Naive thymus-derived CD4-positive, alpha-beta T cell (primary cell): ENCODE measurements at regions not wholly inside any gene's neighbourhood (a gene's known extent, or its start where the extent isn't known, plus 50 kb on each side); places are given as distances from the start of the nearest gene placed in this dataset.

Experiments used
- ATAC-seq: fragments of 150-1000 bp; cut with Tn5 transposase; 2 replicates; pipeline ENCODE4 v1.10.0; 2021; ENCODE audit warnings: mild to moderate bottlenecking, moderate library complexity
- CTCF ChIA-PET: fragments of 350-600 bp; sonication (Branson Sonifier 250); formaldehyde crosslinking; loops from one replicate; lab custom pipeline; 2021; ENCODE audit warnings: antibody characterized with exemption; lab: Charles Lee
- POLR2A ChIA-PET: fragments of 350-600 bp; sonication (Branson Sonifier 250); formaldehyde crosslinking; loops from one replicate; lab custom pipeline; 2021; ENCODE audit warnings: antibody characterized with exemption, inconsistent platforms; lab: Charles Lee
- DNase-seq, 9 donors: peaks; one replicate each; pipeline versions ENCODE4 v3.0.0 to v3.0.0-alpha.2; 2020 to 2022; ENCODE audit warnings: mixed read lengths in 1 of 9
- H3K27ac ChIP-seq: one replicate; pipeline ENCODE4 v1.7.0; 2013; ENCODE audit warnings: mild to moderate bottlenecking, low read depth, low read length, moderate library complexity
- H3K27me3 ChIP-seq, 2 donors: one replicate each; pipeline ENCODE4 v1.7.0; 2013; ENCODE audit warnings: low read length in 2 of 2, mild to moderate bottlenecking in 2 of 2, moderate library complexity in 2 of 2; ENCODE audit not compliant: control insufficient read depth in 2 of 2, insufficient read depth in 2 of 2
- H3K36me3 ChIP-seq, 3 experiments: 1 replicate in 2 of 3; 2 replicates in 1 of 3; pipeline ENCODE4 v1.7.0; 2013; ENCODE audit warnings: low read length in 3 of 3, mild to moderate bottlenecking in 3 of 3, moderate library complexity in 1 of 3; ENCODE audit not compliant: insufficient read depth in 3 of 3, control insufficient read depth in 2 of 3
- H3K4me1 ChIP-seq, 2 donors: one replicate each; pipeline ENCODE4 v1.7.0; 2013; ENCODE audit warnings: low read length in 2 of 2, mild to moderate bottlenecking in 2 of 2, moderate library complexity in 1 of 2; ENCODE audit not compliant: control insufficient read depth in 2 of 2, insufficient read depth in 2 of 2
- H3K4me3 ChIP-seq: 2 replicates; pipeline ENCODE4 v1.7.0; 2013; ENCODE audit warnings: mild to moderate bottlenecking, low read length
- H3K9me3 ChIP-seq, 3 experiments: 1 replicate in 2 of 3; 2 replicates in 1 of 3; pipeline ENCODE4 v1.7.0; 2013; ENCODE audit warnings: low read length in 3 of 3; ENCODE audit not compliant: control insufficient read depth in 2 of 3
- H3K27ac Mint-ChIP-seq, 9 donors: one replicate each; pipeline ENCODE4 v1.8.0; 2020 to 2022; ENCODE audit warnings: mixed read lengths in 9 of 9, mild to moderate bottlenecking in 8 of 9, moderate library complexity in 5 of 9, inconsistent platforms in 2 of 9
- H3K27me3 Mint-ChIP-seq, 5 donors: one replicate each; pipeline ENCODE4 v1.8.0; 2021 to 2022; ENCODE audit warnings: mixed read lengths in 5 of 5, mild to moderate bottlenecking in 1 of 5
- H3K36me3 Mint-ChIP-seq, 5 donors: one replicate each; pipeline ENCODE4 v1.8.0; 2020 to 2022; ENCODE audit warnings: mixed read lengths in 5 of 5, mild to moderate bottlenecking in 3 of 5, inconsistent platforms in 1 of 5
- H3K4me1 Mint-ChIP-seq, 7 donors: one replicate each; pipeline ENCODE4 v1.8.0; 2020 to 2022; ENCODE audit warnings: mixed read lengths in 7 of 7, mild to moderate bottlenecking in 3 of 7, inconsistent platforms in 1 of 7
- H3K4me3 Mint-ChIP-seq, 10 donors: one replicate each; pipeline ENCODE4 v1.8.0; 2020 to 2022; ENCODE audit warnings: mild to moderate bottlenecking in 10 of 10, mixed read lengths in 10 of 10, moderate library complexity in 6 of 10, inconsistent platforms in 2 of 10
- H3K9me3 Mint-ChIP-seq, 11 donors: one replicate each; pipeline ENCODE4 v1.8.0; 2020 to 2022; ENCODE audit warnings: mixed read lengths in 11 of 11, mild to moderate bottlenecking in 4 of 11, inconsistent platforms in 1 of 11, moderate library complexity in 1 of 11
- intact Hi-C, 2 donors: fragments of 100-400 bp; cut with micrococcal nuclease; formaldehyde crosslinking; loops; one replicate each; pipeline ENCODE4 v1.15.1; 2023

DNA sequence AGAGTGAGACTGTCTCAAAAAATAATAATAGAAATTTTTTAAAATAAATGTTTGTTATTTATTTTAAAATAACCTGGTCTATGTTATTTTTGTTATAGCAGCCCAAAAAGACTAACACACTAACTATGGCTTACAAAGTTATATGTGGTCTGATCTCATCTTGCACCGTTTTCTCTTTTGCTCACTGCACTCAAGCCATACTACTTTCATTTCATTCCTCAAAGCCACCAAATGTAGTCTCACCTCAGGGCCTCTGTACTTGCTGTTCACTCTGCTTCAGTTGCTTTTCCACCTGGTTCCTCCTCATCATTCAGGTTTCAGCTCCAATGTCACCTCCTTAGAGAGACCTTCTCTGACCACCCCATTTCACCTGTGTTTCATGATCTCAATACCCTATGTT is 55.2 kb upstream of the MDM1 start:
- Histone ChIP-seq H3K9me3 (peaks cover 0 to 18% (median 5%) of the 10 kb centered on the region in 3 experiments), H3K36me3 (peaks cover 0 to 3% (median 0%) of the 10 kb centered on the region in 3 experiments), H3K27ac (no peak overlapping the region), H3K27me3 (no peaks in the 10 kb centered on the region), H3K4me1 (no peaks in the 10 kb centered on the region), H3K4me3 (no peak overlapping the region)
- ChIA-PET CTCF (no interaction called here), POLR2A (interaction anchor here (0.7 to 0.8 kb wide), 2 partner anchors 10 to 22 kb away, joined by 3 read pairs; no protein-coding TSS in a partner anchor)
- DNase-seq (no peak), ATAC-seq (no peak)
- Mint-ChIP-seq H3K4me3 (no peak overlapping the region), H3K36me3 (peaks cover 11 to 43% (median 19%) of the 10 kb centered on the region in 5 donors), H3K27me3 (no peaks in the 10 kb centered on the region), H3K9me3 (peaks cover 4 to 41% (median 24%) of the 10 kb centered on the region in 11 donors), H3K27ac (peak overlapping the region in 2 of 9 donors; percentile 1 to 84), H3K4me1 (peaks cover 16 to 32% (median 27%) of the 10 kb centered on the region in 7 donors)
- intact Hi-C loops = no loop called here

DNA sequence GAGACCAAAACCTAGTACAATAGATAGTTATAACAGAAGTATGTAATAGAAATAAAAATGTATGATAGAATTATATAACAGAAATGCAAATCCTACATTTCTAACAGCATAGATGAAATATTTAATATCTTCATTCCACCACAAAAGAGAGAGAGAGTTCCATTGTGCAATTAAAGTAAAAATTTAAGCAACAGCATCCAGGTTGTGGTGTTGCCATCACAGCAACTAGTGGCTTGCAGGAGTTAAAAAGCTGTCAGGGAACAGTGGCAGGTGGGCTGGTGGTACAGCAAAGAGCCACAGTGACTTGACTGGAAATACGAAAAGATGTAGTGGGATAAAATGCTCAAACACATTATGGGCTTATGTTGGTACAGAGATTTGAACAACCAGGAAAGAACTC is 57.1 kb upstream of the MDM1 start:
- ChIA-PET POLR2A (no interaction called here), CTCF (no interaction called here)
- peaks cover 4 to 30% (median 13%) of the 10 kb centered on the region in 5 donors for H3K36me3 Mint-ChIP-seq
- Histone ChIP-seq H3K36me3 (no peaks in the 10 kb centered on the region), H3K9me3 (peaks cover 0 to 4% (median 0%) of the 10 kb centered on the region in 3 experiments), H3K4me3 (no peak overlapping the region), H3K4me1 (no peaks in the 10 kb centered on the region), H3K27me3 (no peaks in the 10 kb centered on the region), H3K27ac (no peak overlapping the region)
- ATAC-seq (no peak), DNase-seq (no peak)
- H3K27me3 Mint-ChIP-seq = no peaks in the 10 kb centered on the region
- peaks cover 9 to 29% (median 25%) of the 10 kb centered on the region in 7 donors for H3K4me1 Mint-ChIP-seq
- intact Hi-C loops = no loop called here
- peaks cover 2 to 21% (median 10%) of the 10 kb centered on the region in 11 donors for H3K9me3 Mint-ChIP-seq
- H3K27ac Mint-ChIP-seq = no peak overlapping the region
- no peak overlapping the region for H3K4me3 Mint-ChIP-seq

DNA sequence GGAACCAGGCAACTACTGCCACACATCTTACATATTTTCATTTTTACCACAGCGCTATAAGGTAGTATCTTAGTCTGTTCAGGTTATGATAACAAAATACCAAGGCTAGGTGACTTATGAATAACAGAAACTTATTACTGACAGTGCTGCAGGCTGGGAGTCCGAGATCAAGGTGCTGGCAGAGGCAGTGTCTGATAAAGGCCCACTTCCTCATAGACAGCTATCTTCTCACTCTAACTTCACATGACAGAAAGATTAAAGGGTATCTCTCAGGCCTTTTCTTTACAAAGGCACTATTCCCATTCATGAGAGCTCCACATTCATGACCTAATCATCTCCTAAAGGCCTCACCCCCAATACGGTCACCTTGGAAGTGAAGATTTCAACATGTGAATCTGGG is 59.8 kb upstream of the MDM1 start:
- DNase-seq (no peak), ATAC-seq (no peak)
- peaks cover 1 to 18% (median 13%) of the 10 kb centered on the region in 7 donors for H3K4me1 Mint-ChIP-seq
- intact Hi-C loops = no loop called here
- POLR2A ChIA-PET = interaction anchor here (1.0 kb wide), 1 partner anchor 119 kb away, joined by 3 read pairs; no protein-coding TSS in a partner anchor
- Histone ChIP-seq H3K4me1 (no peaks in the 10 kb centered on the region), H3K27ac (no peak overlapping the region), H3K9me3 (peaks cover 0 to 4% (median 0%) of the 10 kb centered on the region in 3 experiments), H3K4me3 (no peak overlapping the region), H3K27me3 (no peaks in the 10 kb centered on the region), H3K36me3 (no peaks in the 10 kb centered on the region)
- H3K4me3 Mint-ChIP-seq = no peak overlapping the region
- H3K9me3 Mint-ChIP-seq = peaks cover 0 to 10% (median 3%) of the 10 kb centered on the region in 11 donors
- H3K27me3 Mint-ChIP-seq = no peaks in the 10 kb centered on the region
- H3K36me3 Mint-ChIP-seq = peaks cover 0 to 21% (median 0%) of the 10 kb centered on the region in 5 donors
- CTCF ChIA-PET = interaction anchor here (1.0 kb wide), 1 partner anchor 36 kb away, joined by 5 read pairs; no protein-coding TSS in a partner anchor
- no peak overlapping the region for H3K27ac Mint-ChIP-seq

DNA sequence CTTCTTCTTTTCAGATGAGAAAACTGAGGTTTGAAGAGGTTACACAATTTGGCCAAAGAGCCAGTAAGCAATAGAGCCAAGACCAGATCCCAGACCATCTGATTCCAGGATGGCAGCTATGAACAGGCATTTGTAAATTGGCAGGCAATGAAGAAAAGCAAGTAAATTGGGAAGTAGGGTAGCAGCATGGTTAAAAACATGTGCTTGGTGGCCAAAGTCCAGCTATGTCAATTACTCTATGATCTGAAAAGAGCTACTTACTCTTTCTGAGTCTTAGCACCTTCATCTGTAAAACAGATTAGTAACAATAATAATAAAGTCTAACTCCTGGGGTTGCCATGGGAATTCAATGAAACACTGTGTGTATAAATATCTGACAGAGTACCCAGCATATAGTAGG is 60.2 kb upstream of the MDM1 start:
- no peaks in the 10 kb centered on the region for H3K36me3 ChIP-seq
- H3K9me3 ChIP-seq = peaks cover 0 to 4% (median 0%) of the 10 kb centered on the region in 3 experiments
- H3K4me3 Mint-ChIP-seq = no peak overlapping the region
- ChIA-PET POLR2A (interaction anchor here (0.6 to 1.0 kb wide), 4 partner anchors 11 to 234 kb away, joined by 3 to 8 read pairs (median 4); no protein-coding TSS in a partner anchor), CTCF (interaction anchor here (1.0 kb wide), 1 partner anchor 36 kb away, joined by 5 read pairs; no protein-coding TSS in a partner anchor)
- H3K4me3 ChIP-seq = no peak overlapping the region
- intact Hi-C loops = no loop called here
- H3K27ac Mint-ChIP-seq = no peak overlapping the region
- no peak for ATAC-seq
- no peaks in the 10 kb centered on the region for H3K27me3 ChIP-seq
- no peak for DNase-seq
- no peak overlapping the region for H3K27ac ChIP-seq
- H3K9me3 Mint-ChIP-seq = peaks cover 0 to 9% (median 5%) of the 10 kb centered on the region in 11 donors
- H3K4me1 Mint-ChIP-seq = peaks cover 1 to 18% (median 13%) of the 10 kb centered on the region in 7 donors
- H3K36me3 Mint-ChIP-seq = peaks cover 0 to 21% (median 0%) of the 10 kb centered on the region in 5 donors
- no peaks in the 10 kb centered on the region for H3K4me1 ChIP-seq
- no peaks in the 10 kb centered on the region for H3K27me3 Mint-ChIP-seq

DNA sequence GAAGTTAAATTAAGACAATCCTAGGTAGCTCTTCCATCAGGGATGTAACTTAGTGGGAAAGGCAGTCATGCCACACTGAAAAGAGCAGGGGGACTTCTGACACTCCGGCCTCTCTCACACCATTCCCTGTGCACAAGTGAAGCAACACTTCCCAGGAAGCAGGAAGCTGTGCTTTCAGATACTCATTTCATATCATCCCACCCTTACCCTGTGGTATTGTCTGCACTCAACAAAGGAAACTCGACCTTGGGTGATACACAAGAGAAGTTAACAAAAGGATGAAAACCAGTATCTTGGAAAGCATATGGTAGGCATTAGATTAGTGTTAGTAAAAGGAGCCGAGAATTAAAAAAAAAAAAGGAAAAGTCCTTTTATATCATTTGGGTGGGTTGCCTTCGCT is 61.3 kb upstream of the MDM1 start:
- no peak overlapping the region for H3K27ac Mint-ChIP-seq
- H3K27me3 ChIP-seq = no peaks in the 10 kb centered on the region
- intact Hi-C loops = no loop called here
- H3K4me1 Mint-ChIP-seq = peaks cover 1 to 18% (median 13%) of the 10 kb centered on the region in 7 donors
- no peaks in the 10 kb centered on the region for H3K27me3 Mint-ChIP-seq
- H3K4me3 ChIP-seq = no peak overlapping the region
- POLR2A ChIA-PET = interaction anchor here (0.8 to 1.3 kb wide), 4 partner anchors 10 to 55 kb away, joined by 3 to 4 read pairs (median 4); no protein-coding TSS in a partner anchor
- no peak overlapping the region for H3K27ac ChIP-seq
- ATAC-seq = no peak
- H3K9me3 Mint-ChIP-seq = peaks cover 0 to 10% (median 4%) of the 10 kb centered on the region in 11 donors
- no peaks in the 10 kb centered on the region for H3K36me3 ChIP-seq
- no peak overlapping the region for H3K4me3 Mint-ChIP-seq
- DNase-seq = no peak
- no peaks in the 10 kb centered on the region for H3K4me1 ChIP-seq
- H3K36me3 Mint-ChIP-seq = peaks cover 0 to 21% (median 0%) of the 10 kb centered on the region in 5 donors
- CTCF ChIA-PET = interaction anchor here (0.7 kb wide), 1 partner anchor 240 kb away, joined by 4 read pairs; no protein-coding TSS in a partner anchor
- H3K9me3 ChIP-seq = peaks cover 0 to 4% (median 0%) of the 10 kb centered on the region in 3 experiments

DNA sequence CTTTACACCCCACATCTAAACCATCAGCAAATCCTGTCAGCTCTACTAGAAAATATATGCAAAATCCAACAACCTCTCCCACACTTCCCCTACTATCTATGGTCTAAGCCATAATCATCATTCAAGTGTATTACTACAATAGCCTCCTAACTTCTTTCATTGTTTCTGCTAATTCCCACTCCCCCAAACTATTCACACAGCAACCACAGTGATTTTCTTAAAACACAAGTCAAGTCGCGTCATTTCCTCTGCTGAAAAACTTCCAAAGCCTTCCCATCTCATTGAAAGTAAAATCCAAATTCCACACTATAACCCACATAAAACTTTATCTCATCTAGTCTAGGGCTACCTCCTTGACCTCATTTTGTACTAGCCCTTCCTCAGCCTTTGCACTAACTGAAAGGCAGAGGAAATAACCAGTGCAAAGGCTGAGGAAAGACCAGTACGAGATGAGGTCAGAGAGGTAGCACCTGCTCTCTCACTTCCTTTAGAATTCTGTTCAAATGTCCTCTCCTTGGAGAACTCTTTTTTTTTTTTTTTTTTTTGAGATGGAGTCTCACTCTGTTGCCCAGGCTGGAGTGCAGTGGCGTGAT is 65.5 kb upstream of the MDM1 start:
- H3K4me1 ChIP-seq = no peaks in the 10 kb centered on the region
- Mint-ChIP-seq H3K9me3 (peaks cover 0 to 10% (median 0%) of the 10 kb centered on the region in 11 donors), H3K36me3 (peaks cover 0 to 6% (median 0%) of the 10 kb centered on the region in 5 donors), H3K27me3 (peaks cover 0 to under 1% (median 0%) of the 10 kb centered on the region in 5 donors), H3K27ac (no peak overlapping the region), H3K4me3 (no peak overlapping the region), H3K4me1 (peaks cover 1 to 22% (median 8%) of the 10 kb centered on the region in 7 donors)
- no peak overlapping the region for H3K27ac ChIP-seq
- no peaks in the 10 kb centered on the region for H3K36me3 ChIP-seq
- H3K27me3 ChIP-seq = no peaks in the 10 kb centered on the region
- ATAC-seq (no peak), DNase-seq (no peak)
- intact Hi-C loops = no loop called here
- ChIA-PET POLR2A (no interaction called here), CTCF (interaction anchor here (0.7 kb wide), 1 partner anchor 13 kb away, joined by 3 read pairs; no protein-coding TSS in a partner anchor)
- no peak overlapping the region for H3K4me3 ChIP-seq
- H3K9me3 ChIP-seq = no peaks in the 10 kb centered on the region
